SK-N-SH (cell line): ENCODE measurements at regions not wholly inside any gene's neighbourhood (a gene's known extent, or its start where the extent isn't known, plus 50 kb on each side); places are given as distances from the start of the nearest gene placed in this dataset.
"Not testable (repeated sequence)": the region's sequence is repeated elsewhere in the genome, so short reads cannot be mapped to it uniquely, and the experiment has no call there.

ENCODE experiments used
- EP300 ChIP-seq, 2 experiments: IDR thresholded peaks; 2 replicates each; pipeline versions ENCODE4 v1.4.0 to v1.6.1; 2012; ENCODE audit warnings: borderline replicate concordance in 1 of 2, low read depth in 1 of 2, low read length in 1 of 2
- FOXJ3 ChIP-seq: sonication (generic); formaldehyde crosslinking; IDR thresholded peaks from 2 replicates; pipeline ENCODE4 v1.5.1; 2020; ENCODE audit warnings: mild to moderate bottlenecking, missing genetic modification reagents
- JUND ChIP-seq: IDR thresholded peaks from 2 replicates; pipeline ENCODE4 v1.4.0; 2012
- MXI1 ChIP-seq: IDR thresholded peaks from 2 replicates; pipeline ENCODE4 v1.6.1; 2012; ENCODE audit warnings: mild to moderate bottlenecking, low read depth, low read length, improper control_type of control experiment
- POLR2AphosphoS5 ChIP-seq: IDR thresholded peaks from 2 replicates; pipeline ENCODE4 v1.6.1; 2012; ENCODE audit warnings: low read depth, low read length
- RAD21 ChIP-seq: IDR thresholded peaks from 2 replicates; pipeline ENCODE4 v1.6.1; 2012; ENCODE audit warnings: mild to moderate bottlenecking, low read length
- REST ChIP-seq: IDR thresholded peaks from 2 replicates; pipeline ENCODE4 v1.6.1; 2012; ENCODE audit warnings: mild to moderate bottlenecking, low read depth, low read length, moderate library complexity
- RFX5 ChIP-seq: IDR thresholded peaks from 2 replicates; pipeline ENCODE4 v1.6.1; 2012; ENCODE audit warnings: mild to moderate bottlenecking, improper control_type of control experiment, low read length
- RXRA ChIP-seq: IDR thresholded peaks from 2 replicates; pipeline ENCODE4 v1.4.0; 2012; ENCODE audit warnings: low read depth, mild to moderate bottlenecking, borderline replicate concordance
- SMC3 ChIP-seq: IDR thresholded peaks from 2 replicates; pipeline ENCODE4 v1.6.1; 2012; ENCODE audit warnings: low read depth, low read length, improper control_type of control experiment
- TF ChIP-seq, protein P1 (sequence below): fragments of 200-600 bp; sonication (generic); IDR thresholded peaks from 2 replicates; pipeline ENCODE4 v1.6.1; 2017; ENCODE audit warnings: antibody characterized with exemption, mild to moderate bottlenecking, moderate library complexity
- TF ChIP-seq, protein P2 (sequence below): IDR thresholded peaks from 2 replicates; pipeline ENCODE4 v1.4.0; 2012; ENCODE audit warnings: low read depth
- TF ChIP-seq, protein P3 (sequence below): IDR thresholded peaks from 2 replicates; pipeline ENCODE4 v1.4.0; 2012; ENCODE audit warnings: low read depth, borderline replicate concordance

DNA sequence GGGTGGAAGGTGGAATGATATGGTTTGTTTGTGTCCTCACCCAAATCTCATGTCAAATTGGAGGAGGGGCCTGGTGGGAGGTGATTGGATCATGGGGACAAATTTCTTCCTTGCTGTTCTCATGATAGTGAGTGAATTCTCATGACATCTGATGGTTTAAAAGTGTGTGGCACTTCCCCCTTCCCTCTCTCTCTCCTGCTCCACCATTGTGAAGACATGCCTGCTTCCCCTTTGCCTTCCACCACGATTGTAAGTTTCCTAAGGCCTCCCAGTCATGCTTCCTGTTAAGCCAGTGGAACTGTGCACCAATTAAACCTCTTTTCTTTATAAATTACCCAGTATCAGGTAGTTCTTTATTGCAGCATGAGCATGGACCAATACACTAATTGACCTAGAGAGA is 99.0 kb upstream of the ZBED5 start:
- TF ChIP-seq, protein P1, sequence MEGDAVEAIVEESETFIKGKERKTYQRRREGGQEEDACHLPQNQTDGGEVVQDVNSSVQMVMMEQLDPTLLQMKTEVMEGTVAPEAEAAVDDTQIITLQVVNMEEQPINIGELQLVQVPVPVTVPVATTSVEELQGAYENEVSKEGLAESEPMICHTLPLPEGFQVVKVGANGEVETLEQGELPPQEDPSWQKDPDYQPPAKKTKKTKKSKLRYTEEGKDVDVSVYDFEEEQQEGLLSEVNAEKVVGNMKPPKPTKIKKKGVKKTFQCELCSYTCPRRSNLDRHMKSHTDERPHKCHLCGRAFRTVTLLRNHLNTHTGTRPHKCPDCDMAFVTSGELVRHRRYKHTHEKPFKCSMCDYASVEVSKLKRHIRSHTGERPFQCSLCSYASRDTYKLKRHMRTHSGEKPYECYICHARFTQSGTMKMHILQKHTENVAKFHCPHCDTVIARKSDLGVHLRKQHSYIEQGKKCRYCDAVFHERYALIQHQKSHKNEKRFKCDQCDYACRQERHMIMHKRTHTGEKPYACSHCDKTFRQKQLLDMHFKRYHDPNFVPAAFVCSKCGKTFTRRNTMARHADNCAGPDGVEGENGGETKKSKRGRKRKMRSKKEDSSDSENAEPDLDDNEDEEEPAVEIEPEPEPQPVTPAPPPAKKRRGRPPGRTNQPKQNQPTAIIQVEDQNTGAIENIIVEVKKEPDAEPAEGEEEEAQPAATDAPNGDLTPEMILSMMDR, result not testable (repeated sequence)
- TF ChIP-seq POLR2AphosphoS5; SMC3; REST; JUND; RAD21; RFX5; RXRA; FOXJ3; EP300 (IDR thresholded peaks at IDR 0.05; ENCODE audit: borderline replicate concordance in 1 of 2, low read depth in 1 of 2, low read length in 1 of 2); MXI1: not testable (repeated sequence)
- TF ChIP-seq, protein P2, sequence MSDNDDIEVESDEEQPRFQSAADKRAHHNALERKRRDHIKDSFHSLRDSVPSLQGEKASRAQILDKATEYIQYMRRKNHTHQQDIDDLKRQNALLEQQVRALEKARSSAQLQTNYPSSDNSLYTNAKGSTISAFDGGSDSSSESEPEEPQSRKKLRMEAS, result not testable (repeated sequence)
- TF ChIP-seq, protein P3, sequence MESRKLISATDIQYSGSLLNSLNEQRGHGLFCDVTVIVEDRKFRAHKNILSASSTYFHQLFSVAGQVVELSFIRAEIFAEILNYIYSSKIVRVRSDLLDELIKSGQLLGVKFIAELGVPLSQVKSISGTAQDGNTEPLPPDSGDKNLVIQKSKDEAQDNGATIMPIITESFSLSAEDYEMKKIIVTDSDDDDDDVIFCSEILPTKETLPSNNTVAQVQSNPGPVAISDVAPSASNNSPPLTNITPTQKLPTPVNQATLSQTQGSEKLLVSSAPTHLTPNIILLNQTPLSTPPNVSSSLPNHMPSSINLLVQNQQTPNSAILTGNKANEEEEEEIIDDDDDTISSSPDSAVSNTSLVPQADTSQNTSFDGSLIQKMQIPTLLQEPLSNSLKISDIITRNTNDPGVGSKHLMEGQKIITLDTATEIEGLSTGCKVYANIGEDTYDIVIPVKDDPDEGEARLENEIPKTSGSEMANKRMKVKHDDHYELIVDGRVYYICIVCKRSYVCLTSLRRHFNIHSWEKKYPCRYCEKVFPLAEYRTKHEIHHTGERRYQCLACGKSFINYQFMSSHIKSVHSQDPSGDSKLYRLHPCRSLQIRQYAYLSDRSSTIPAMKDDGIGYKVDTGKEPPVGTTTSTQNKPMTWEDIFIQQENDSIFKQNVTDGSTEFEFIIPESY, result not testable (repeated sequence)
